H1 (cell line): ENCODE measurements at regions not wholly inside any gene's neighbourhood (a gene's known extent, or its start where the extent isn't known, plus 50 kb on each side); places are given as distances from the start of the nearest gene placed in this dataset.

ENCODE experiments used
- CTCF ChIA-PET: fragments of 300-600 bp; sonication (Branson Sonifier 250); formaldehyde crosslinking; loops from one replicate; lab custom pipeline; 2021; ENCODE audit not compliant: partially characterized antibody; lab: Charles Lee
- POLR2A ChIA-PET: fragments of 300-600 bp; sonication (Branson Sonifier 250); formaldehyde crosslinking; loops from one replicate; lab custom pipeline; 2021; ENCODE audit warnings: inconsistent platforms; ENCODE audit not compliant: partially characterized antibody; lab: Charles Lee
- DNase-seq, 2 experiments: peaks; one replicate each; pipeline versions ENCODE4 v3.0.0 to v3.0.0-alpha.2; 2010 to 2022; ENCODE audit warnings: low spot score in 2 of 2, low read depth in 1 of 2, mixed read lengths in 1 of 2
- FAIRE-seq: peaks from 2 replicates; lab custom pipeline; 2011; peaks lifted over from hg19 to GRCh38; lab: Jason Lieb, UNC
- H2AFZ ChIP-seq: 2 replicates; pipeline ENCODE4 v1.8.1; 2012; ENCODE audit warnings: low read length, inconsistent platforms
- H2AK5ac ChIP-seq: 2 replicates; pipeline ENCODE4 v1.6.1; 2013; ENCODE audit warnings: low read depth, low read length
- H2BK120ac ChIP-seq: replicated peaks from 2 replicates; pipeline ENCODE3; 2013; ENCODE audit warnings: low read depth, low read length, inconsistent platforms
- H2BK12ac ChIP-seq: 2 replicates; pipeline ENCODE4 v1.6.1; 2013; ENCODE audit warnings: low read depth, low read length
- H2BK15ac ChIP-seq: 2 replicates; pipeline ENCODE4 v1.6.1; 2013; ENCODE audit warnings: low read length
- H2BK20ac ChIP-seq: 2 replicates; pipeline ENCODE4 v1.6.1; 2013; ENCODE audit warnings: low read length
- H2BK5ac ChIP-seq: 2 replicates; pipeline ENCODE4 v1.6.1; 2013; ENCODE audit warnings: low read depth, low read length
- H3K14ac ChIP-seq: 2 replicates; pipeline ENCODE4 v1.6.1; 2013; ENCODE audit warnings: inconsistent platforms; ENCODE audit not compliant: insufficient read length
- H3K18ac ChIP-seq: 2 replicates; pipeline ENCODE4 v1.6.1; 2013; ENCODE audit warnings: low read length; ENCODE audit errors: extremely low read depth
- H3K23ac ChIP-seq: 2 replicates; pipeline ENCODE4 v1.6.1; 2013; ENCODE audit warnings: inconsistent platforms; ENCODE audit not compliant: insufficient read length
- H3K23me2 ChIP-seq: 2 replicates; pipeline ENCODE4 v1.6.1; 2013; ENCODE audit warnings: low read depth, low read length
- H3K27ac ChIP-seq: 2 replicates; pipeline ENCODE4 v1.6.1; 2011; ENCODE audit warnings: low read depth, low read length, inconsistent platforms
- H3K27me3 ChIP-seq, 4 experiments: replicated peaks in 1 of 4; 1 replicate in 1 of 4; 2 replicates in 3 of 4; pipeline versions ENCODE4 v1.6.1 to v1.8.1; 2011 to 2013; ENCODE audit warnings: low read length in 3 of 4, mild to moderate bottlenecking in 3 of 4, inconsistent platforms in 2 of 4, mixed read lengths in 2 of 4, moderate library complexity in 1 of 4; ENCODE audit not compliant: control insufficient read depth in 3 of 4, insufficient read depth in 3 of 4; ENCODE audit errors: extremely low read depth in 1 of 4
- H3K36me3 ChIP-seq, 4 experiments: 2 replicates each; pipeline versions ENCODE4 v1.6.1 to v1.8.1; 2011 to 2013; ENCODE audit warnings: mild to moderate bottlenecking in 4 of 4, low read length in 3 of 4, moderate library complexity in 2 of 4, control low read depth in 1 of 4, inconsistent platforms in 1 of 4; ENCODE audit not compliant: insufficient read depth in 4 of 4, control insufficient read depth in 2 of 4
- H3K4ac ChIP-seq: replicated peaks from 2 replicates; pipeline ENCODE3; 2013; ENCODE audit warnings: low read length, low read depth, mixed read lengths, inconsistent platforms; ENCODE audit not compliant: insufficient read length
- H3K4me1 ChIP-seq, 4 experiments: replicated peaks in 1 of 4; 1 replicate in 1 of 4; 2 replicates in 3 of 4; pipeline versions ENCODE4 v1.6.1 to v1.8.1; 2011 to 2013; ENCODE audit warnings: low read length in 3 of 4, inconsistent platforms in 2 of 4, mixed read lengths in 1 of 4; ENCODE audit not compliant: insufficient read depth in 4 of 4, control insufficient read depth in 3 of 4
- H3K4me2 ChIP-seq, 2 experiments: 2 replicates each; pipeline versions ENCODE4 v1.6.1 to v1.8.1; 2011 to 2013; ENCODE audit warnings: low read depth in 2 of 2, low read length in 2 of 2, control low read depth in 1 of 2, inconsistent platforms in 1 of 2, mild to moderate bottlenecking in 1 of 2; ENCODE audit not compliant: insufficient read depth in 1 of 2
- H3K4me3 ChIP-seq, 4 experiments: fragments of 200-600, 300-600 bp in 1 of 4; sonication (generic), shearing (Covaris generic), sonication (Bioruptor Twin) in 1 of 4; 2 replicates each; pipeline versions ENCODE4 v1.5.1 to v1.8.1; 2011 to 2016; ENCODE audit warnings: low read length in 4 of 4, low read depth in 3 of 4, control low read depth in 2 of 4, inconsistent platforms in 2 of 4, mild to moderate bottlenecking in 2 of 4, mixed read lengths in 1 of 4, moderate library complexity in 1 of 4; ENCODE audit not compliant: insufficient read depth in 2 of 4; ENCODE audit errors: extremely low read depth in 1 of 4
- H3K56ac ChIP-seq: replicated peaks from 2 replicates; pipeline ENCODE3; 2013; ENCODE audit warnings: low read depth, mild to moderate bottlenecking, mixed read lengths, low read length, inconsistent platforms; ENCODE audit not compliant: insufficient read length
- H3K79me1 ChIP-seq: 2 replicates; pipeline ENCODE4 v1.6.1; 2013; ENCODE audit warnings: low read depth, low read length, control low read depth
- H3K79me2 ChIP-seq, 2 experiments: 2 replicates each; pipeline versions ENCODE4 v1.6.1 to v1.8.1; 2012 to 2013; ENCODE audit warnings: low read length in 2 of 2, mild to moderate bottlenecking in 2 of 2, inconsistent platforms in 1 of 2; ENCODE audit not compliant: insufficient read depth in 2 of 2, control insufficient read depth in 1 of 2
- H3K9ac ChIP-seq, 4 experiments: replicated peaks in 1 of 4; 1 replicate in 1 of 4; 2 replicates in 3 of 4; pipeline versions ENCODE4 v1.6.1 to v1.8.1; 2011 to 2013; ENCODE audit warnings: low read depth in 3 of 4, low read length in 3 of 4, control low read depth in 2 of 4, mild to moderate bottlenecking in 2 of 4, moderate library complexity in 2 of 4, inconsistent platforms in 1 of 4; ENCODE audit errors: extremely low read depth in 1 of 4
- H3K9me3 ChIP-seq, 2 experiments: 2 replicates each; pipeline versions ENCODE4 v1.6.1 to v1.8.1; 2012 to 2013; ENCODE audit warnings: mild to moderate bottlenecking in 2 of 2, moderate library complexity in 2 of 2, control low read depth in 1 of 2, inconsistent platforms in 1 of 2, low read depth in 1 of 2, low read length in 1 of 2, mixed read lengths in 1 of 2; ENCODE audit not compliant: insufficient read depth in 2 of 2
- H4K20me1 ChIP-seq, 2 experiments: replicated peaks in 1 of 2; 2 replicates each; pipeline versions ENCODE3 to v1.8.1; 2011 to 2013; ENCODE audit warnings: inconsistent platforms in 2 of 2, low read length in 2 of 2, mild to moderate bottlenecking in 1 of 2; ENCODE audit not compliant: insufficient read depth in 2 of 2, control insufficient read depth in 1 of 2
- H4K5ac ChIP-seq: 2 replicates; pipeline ENCODE4 v1.6.1; 2013; ENCODE audit warnings: low read length, low read depth, mixed read lengths, inconsistent platforms; ENCODE audit not compliant: insufficient read length
- H4K8ac ChIP-seq: 2 replicates; pipeline ENCODE4 v1.8.0; 2013; ENCODE audit warnings: mild to moderate bottlenecking, moderate library complexity, low read length, inconsistent platforms; ENCODE audit not compliant: insufficient read depth; ENCODE audit errors: extremely low read depth
- H4K91ac ChIP-seq: replicated peaks from 2 replicates; pipeline ENCODE3; 2013; ENCODE audit warnings: low read length, mixed read lengths, inconsistent platforms; ENCODE audit not compliant: insufficient read length
- ASH2L ChIP-seq: fragments of 200-600, 300-600 bp; sonication (generic); IDR thresholded peaks from one replicate; pipeline ENCODE4 v1.7.1; 2017; ENCODE audit warnings: low read length
- BCL11A ChIP-seq, 2 experiments: IDR thresholded peaks; one replicate each; pipeline ENCODE4 v1.6.1; 2011; ENCODE audit warnings: low read depth in 2 of 2, low read length in 2 of 2, mild to moderate bottlenecking in 2 of 2
- BRCA1 ChIP-seq: IDR thresholded peaks from 2 replicates; pipeline ENCODE4 v1.6.1; 2012; ENCODE audit warnings: low read depth, low read length, improper control_type of control experiment
- CREB1 ChIP-seq: IDR thresholded peaks from 2 replicates; pipeline ENCODE4 v1.6.1; 2012; ENCODE audit warnings: inconsistent platforms
- CTBP2 ChIP-seq: IDR thresholded peaks from 2 replicates; pipeline ENCODE4 v1.7.0; 2011; ENCODE audit warnings: borderline replicate concordance, mild to moderate bottlenecking, moderate library complexity, mixed read lengths, low read length; ENCODE audit not compliant: insufficient read depth, insufficient read length
- GTF2F1 ChIP-seq: IDR thresholded peaks from 2 replicates; pipeline ENCODE4 v1.6.1; 2012; ENCODE audit warnings: low read depth, low read length, improper control_type of control experiment, borderline replicate concordance
- KDM1A ChIP-seq: fragments of 200-600, 300-600 bp; sonication (generic); IDR thresholded peaks from 2 replicates; pipeline ENCODE4 v1.7.1; 2016; ENCODE audit warnings: mild to moderate bottlenecking, low read length, borderline replicate concordance
- SIN3A ChIP-seq, 2 experiments: IDR thresholded peaks in 1 of 2; conservative IDR thresholded peaks in 1 of 2; 2 replicates each; pipeline ENCODE4 v1.6.1; 2011 to 2012; ENCODE audit warnings: low read length in 2 of 2, improper control_type of control experiment in 1 of 2, low read depth in 1 of 2, mild to moderate bottlenecking in 1 of 2
- SIX5 ChIP-seq: IDR thresholded peaks from 2 replicates; pipeline ENCODE4 v1.6.1; 2011; ENCODE audit warnings: mild to moderate bottlenecking, low read depth, low read length
- SP2 ChIP-seq: IDR thresholded peaks from 2 replicates; pipeline ENCODE4 v1.6.1; 2012; ENCODE audit warnings: mild to moderate bottlenecking, low read length, inconsistent platforms
- WGBS, 2 experiments: shearing (Covaris generic) in 1 of 2; methylation state at CpG; one replicate each; pipeline versions ENCODE4 v1.1.6 to v1.1.7; 2013 to 2015; ENCODE audit warnings: low lambda C conversion rate in 2 of 2, mixed read lengths in 2 of 2, inconsistent platforms in 1 of 2, low coverage in 1 of 2, missing lambda C conversion rate in 1 of 2; ENCODE audit not compliant: insufficient replicate concordance in 2 of 2, insufficient coverage in 1 of 2, insufficient read length in 1 of 2; ENCODE audit errors: extremely low coverage in 1 of 2, missing lambda C conversion rate in 1 of 2; 5-methylcytosine and 5-hydroxymethylcytosine counted together
- TF ChIP-seq, protein P1 (sequence below): IDR thresholded peaks from 2 replicates; pipeline ENCODE4 v1.6.1; 2012; ENCODE audit warnings: inconsistent platforms

- Histone ChIP-seq H2BK20ac (no peak overlapping the region), H3K23ac (no peak overlapping the region), H4K8ac (no peak overlapping the region), H3K27ac (no peak overlapping the region), H4K5ac (no peak overlapping the region), H2AFZ (no peak overlapping the region), H3K27me3 (no peaks in the 10 kb centered on the region), H2BK12ac (no peak overlapping the region), H4K20me1 (no peaks in the 10 kb centered on the region), H3K9ac (no peak overlapping the region), H2AK5ac (no peak overlapping the region), H3K4me3 (no peak overlapping the region), H3K18ac (no peak overlapping the region), H2BK120ac (no peak overlapping the region), H3K4me1 (peaks cover 0 to 4% (median under 1%) of the 10 kb centered on the region in 4 experiments; a peak in 4 of 7 replicates), H3K4ac (no peak overlapping the region), H3K14ac (no peak overlapping the region), H3K36me3 (no peaks in the 10 kb centered on the region; a peak in 1 of 8 replicates), H3K79me2 (no peaks in the 10 kb centered on the region), H2BK15ac (no peak overlapping the region), H3K56ac (no peak overlapping the region), H3K9me3 (no peaks in the 10 kb centered on the region), H3K4me2 (no peak overlapping the region), H2BK5ac (no peak overlapping the region), H3K79me1 (no peaks in the 10 kb centered on the region), H3K23me2 (no peaks in the 10 kb centered on the region), H4K91ac (no peak overlapping the region)
- POLR2A ChIA-PET = no interaction called here
- FAIRE-seq = no peak
- CTCF ChIA-PET = no interaction called here
- 82% methylated on average over 2 of the region's 2 CpGs; no CpG with 5 or more reads in 1 of the 2 experiments for WGBS, 2 experiments
- TF ChIP-seq BCL11A (IDR thresholded peaks at IDR 0.05; ENCODE audit: low read depth in 2 of 2, low read length in 2 of 2) (no peak), SIN3A (conservative IDR thresholded peaks at IDR 0.05 in 1 of 2, IDR thresholded peaks at IDR 0.05 in 1 of 2; ENCODE audit: low read depth in 1 of 2, low read length in 2 of 2) (no peak), BRCA1 (no peak), GTF2F1 (no peak), ASH2L (no peak), CREB1 (no peak), KDM1A (no peak), CTBP2 (no peak), SP2 (no peak), SIX5 (no peak)
- TF ChIP-seq, protein P1, sequence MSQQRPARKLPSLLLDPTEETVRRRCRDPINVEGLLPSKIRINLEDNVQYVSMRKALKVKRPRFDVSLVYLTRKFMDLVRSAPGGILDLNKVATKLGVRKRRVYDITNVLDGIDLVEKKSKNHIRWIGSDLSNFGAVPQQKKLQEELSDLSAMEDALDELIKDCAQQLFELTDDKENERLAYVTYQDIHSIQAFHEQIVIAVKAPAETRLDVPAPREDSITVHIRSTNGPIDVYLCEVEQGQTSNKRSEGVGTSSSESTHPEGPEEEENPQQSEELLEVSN = no peak
- no peak for DNase-seq
These were observed 100.3 kb upstream of the PDE5A start for GRCh38 chr4:119728692-119729593.
